Endothelial cell of umbilical vein (primary cell): ENCODE measurements at regions not wholly inside any gene's neighbourhood (a gene's known extent, or its start where the extent isn't known, plus 50 kb on each side); places are given as distances from the start of the nearest gene placed in this dataset.

Source experiments
- POLR2A ChIP-seq: IDR thresholded peaks from 2 replicates; pipeline ENCODE4 v1.6.1; 2012; ENCODE audit warnings: low read depth, mild to moderate bottlenecking, control low read depth, low read length
- POLR2AphosphoS5 ChIP-seq: IDR thresholded peaks from 2 replicates; pipeline ENCODE4 v1.6.1; 2012; ENCODE audit warnings: low read depth, mild to moderate bottlenecking, control low read depth, low read length, moderate library complexity; ENCODE audit not compliant: insufficient read depth
- TF ChIP-seq, protein P1 (sequence below), 2 donors: IDR thresholded peaks; 1 replicate in 1 of 2; 2 replicates in 1 of 2; pipeline ENCODE4 v1.5.1; 2011; ENCODE audit warnings: low read length in 2 of 2, mild to moderate bottlenecking in 2 of 2, moderate library complexity in 2 of 2, control low read depth in 1 of 2, inconsistent platforms in 1 of 2, low read depth in 1 of 2; ENCODE audit not compliant: insufficient read depth in 1 of 2; ENCODE audit errors: extremely low read depth in 1 of 2

DNA sequence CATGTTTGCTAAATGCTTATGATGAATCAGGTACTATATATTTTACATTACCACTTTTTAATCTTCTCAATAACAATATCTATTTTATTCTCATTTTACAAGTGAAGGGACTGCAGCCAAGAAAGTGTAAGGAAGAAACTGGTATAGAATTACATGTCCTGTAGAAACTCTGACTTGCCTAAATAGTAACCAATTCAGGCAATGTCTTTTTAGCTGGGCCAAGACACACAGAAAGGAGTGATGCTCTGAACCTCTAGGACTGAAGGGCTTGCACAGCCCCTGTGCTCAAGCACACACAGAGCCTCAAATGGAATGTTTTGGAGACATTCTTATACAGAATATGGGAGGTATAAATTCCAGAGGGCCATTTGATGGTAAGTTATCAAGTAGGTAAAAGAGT lies 286.4 kb upstream of the TNC start:
- TF ChIP-seq, protein P1, sequence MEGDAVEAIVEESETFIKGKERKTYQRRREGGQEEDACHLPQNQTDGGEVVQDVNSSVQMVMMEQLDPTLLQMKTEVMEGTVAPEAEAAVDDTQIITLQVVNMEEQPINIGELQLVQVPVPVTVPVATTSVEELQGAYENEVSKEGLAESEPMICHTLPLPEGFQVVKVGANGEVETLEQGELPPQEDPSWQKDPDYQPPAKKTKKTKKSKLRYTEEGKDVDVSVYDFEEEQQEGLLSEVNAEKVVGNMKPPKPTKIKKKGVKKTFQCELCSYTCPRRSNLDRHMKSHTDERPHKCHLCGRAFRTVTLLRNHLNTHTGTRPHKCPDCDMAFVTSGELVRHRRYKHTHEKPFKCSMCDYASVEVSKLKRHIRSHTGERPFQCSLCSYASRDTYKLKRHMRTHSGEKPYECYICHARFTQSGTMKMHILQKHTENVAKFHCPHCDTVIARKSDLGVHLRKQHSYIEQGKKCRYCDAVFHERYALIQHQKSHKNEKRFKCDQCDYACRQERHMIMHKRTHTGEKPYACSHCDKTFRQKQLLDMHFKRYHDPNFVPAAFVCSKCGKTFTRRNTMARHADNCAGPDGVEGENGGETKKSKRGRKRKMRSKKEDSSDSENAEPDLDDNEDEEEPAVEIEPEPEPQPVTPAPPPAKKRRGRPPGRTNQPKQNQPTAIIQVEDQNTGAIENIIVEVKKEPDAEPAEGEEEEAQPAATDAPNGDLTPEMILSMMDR (IDR thresholded peaks at IDR 0.05; ENCODE audit: extremely low read depth in 1 of 2, insufficient read depth in 1 of 2, low read depth in 1 of 2, low read length in 2 of 2): no peak
- TF ChIP-seq POLR2A: no peak
- TF ChIP-seq POLR2AphosphoS5: no peak
